Heart left ventricle (tissue), 16 donors: ENCODE measurements at regions not wholly inside any gene's neighbourhood (a gene's known extent, or its start where the extent isn't known, plus 50 kb on each side); places are given as distances from the start of the nearest gene placed in this dataset.
"Not testable (repeated sequence)": the region's sequence is repeated elsewhere in the genome, so short reads cannot be mapped to it uniquely, and the experiment has no call there.

Experiments used
- ATAC-seq, 4 donors: fragments of 200-7000 bp; cut with Tn5 transposase; one replicate each; pipeline ENCODE4 v1.9.1; 2020 to 2022; ENCODE audit warnings: moderate library complexity in 4 of 4, mild to moderate bottlenecking in 3 of 4, moderate number of reproducible peaks in 1 of 4
- DNase-seq, 5 donors: peaks; one replicate each; pipeline ENCODE4 v3.0.0-alpha.2; 2020
- H3K27ac ChIP-seq, 12 donors: fragments of 200-600 bp; sonication (generic) in 4 of 12; one replicate each; pipeline versions ENCODE4 v1.5.0 to v1.8.0; 2016 to 2022; ENCODE audit warnings: mild to moderate bottlenecking in 2 of 12
- H3K27me3 ChIP-seq, 9 donors: fragments of 200-600 bp; sonication (generic) in 2 of 9; one replicate each; pipeline versions ENCODE4 v1.5.1 to v1.8.0; 2016 to 2022; ENCODE audit warnings: mild to moderate bottlenecking in 3 of 9
- H3K36me3 ChIP-seq, 9 donors: fragments of 200-600 bp; sonication (generic) in 2 of 9; one replicate each; pipeline versions ENCODE4 v1.5.0 to v1.8.0; 2018 to 2022; ENCODE audit warnings: mild to moderate bottlenecking in 2 of 9
- H3K4me1 ChIP-seq, 12 donors: fragments of 200-600 bp; sonication (generic) in 4 of 12; one replicate each; pipeline versions ENCODE4 v1.5.0 to v1.8.0; 2016 to 2022; ENCODE audit warnings: mild to moderate bottlenecking in 3 of 12
- H3K4me3 ChIP-seq, 12 donors: fragments of 200-600 bp; sonication (generic) in 4 of 12; one replicate each; pipeline versions ENCODE4 v1.5.0 to v1.8.0; 2017 to 2022; ENCODE audit warnings: mild to moderate bottlenecking in 9 of 12, moderate library complexity in 4 of 12
- H3K9me3 ChIP-seq, 12 donors: fragments of 200-600 bp; sonication (generic) in 4 of 12; one replicate each; pipeline versions ENCODE4 v1.5.0 to v1.8.0; 2016 to 2022; ENCODE audit warnings: mild to moderate bottlenecking in 1 of 12
- POLR2A ChIP-seq, 2 donors: fragments of 450-650 bp; IDR thresholded peaks; one replicate each; pipeline ENCODE4 v1.6.1; 2017; ENCODE audit warnings: antibody characterized with exemption in 2 of 2, mild to moderate bottlenecking in 2 of 2, moderate library complexity in 2 of 2
- WGBS, 4 donors: extraction: QIAGEN DNeasy Blood & Tissue Kit in 2 of 4; methylation state at CpG; one replicate each; pipeline versions ENCODE4 v1.1.5 to v1.1.7; 2013 to 2018; 5-methylcytosine and 5-hydroxymethylcytosine counted together
- intact Hi-C, 10 donors: fragments of 100-400 bp; cut with DNase I; formaldehyde crosslinking; loops; one replicate each; pipeline versions ENCODE4 v1.11.1 to v1.14.2; 2022
- TF ChIP-seq, protein P1 (sequence below), 12 donors: fragments of 200-600 bp; sonication (generic) in 4 of 12; IDR thresholded peaks; one replicate each; pipeline versions ENCODE4 v1.5.0 to v1.8.0; 2018 to 2022; ENCODE audit warnings: antibody characterized with exemption in 12 of 12, mild to moderate bottlenecking in 5 of 12
- donor health status: ischemic (EF 13 %, LVEDD 7.1; RV severe dilation, severe dysfunction).
- donor health status: healthy with polysubstance abuse.
- donor health status: DM: no; HTN: yes; CAD: no.
- donor health status: DM: no; HTN: no; CAD: no.
- donor health status: ischemic (EF 25% LVEDD 6.9; RV normal size, moderate dysfunction).
- donor health status: ischemic (EF 25% LVEDD 5.7; RV mildly dilated, moderate dysfunction).
- donor health status: healthy.
- donor health status: DM: yes; HTN: yes; CAD: no.
- donor health status: ischemic (EF 35%, LVEDD 5.7; RV mildly dilated, moderate dysfunction).
- donor health status: nonischemic (EF 11% LVEDD 7.7; RV severe dilation, severe dysfunction).
- donor health status: DM: yes; HTN: yes; CAD: no.
- donor health status: PGD.
- donor health status: ischemic (EF 29% LVEDD 5.4; RV normal size, mild dysfunction).
- donor health status: nonischemic (EF 23%, LVEDD 6.1; RV moderate dilation, normal function).

GRCh38 chr2:44087036-44087713 lies 81.5 kb upstream of the PPM1B start:
- Histone ChIP-seq H3K27me3 (no peaks in the 10 kb centered on the region), H3K4me1 (peaks cover 0 to 12% (median 5%) of the 10 kb centered on the region in 12 donors), H3K4me3 (peak overlapping the region in 10 of 12 donors; percentile 7 to 59 (median 44)), H3K27ac (peak overlapping the region in 9 of 12 donors; percentile 44 to 82 (median 55)), H3K36me3 (no peaks in the 10 kb centered on the region), H3K9me3 (no peaks in the 10 kb centered on the region)
- 5 to 12% (median 6%) methylated on average over 24 to 29 of the region's 29 CpGs for WGBS, 4 donors
- DNase-seq (peak; percentile 80 to 92 (median 88)), ATAC-seq (peak; percentile 95 to 97 (median 96))
- TF ChIP-seq POLR2A (IDR thresholded peaks at IDR 0.05), result no peak
- TF ChIP-seq, protein P1, sequence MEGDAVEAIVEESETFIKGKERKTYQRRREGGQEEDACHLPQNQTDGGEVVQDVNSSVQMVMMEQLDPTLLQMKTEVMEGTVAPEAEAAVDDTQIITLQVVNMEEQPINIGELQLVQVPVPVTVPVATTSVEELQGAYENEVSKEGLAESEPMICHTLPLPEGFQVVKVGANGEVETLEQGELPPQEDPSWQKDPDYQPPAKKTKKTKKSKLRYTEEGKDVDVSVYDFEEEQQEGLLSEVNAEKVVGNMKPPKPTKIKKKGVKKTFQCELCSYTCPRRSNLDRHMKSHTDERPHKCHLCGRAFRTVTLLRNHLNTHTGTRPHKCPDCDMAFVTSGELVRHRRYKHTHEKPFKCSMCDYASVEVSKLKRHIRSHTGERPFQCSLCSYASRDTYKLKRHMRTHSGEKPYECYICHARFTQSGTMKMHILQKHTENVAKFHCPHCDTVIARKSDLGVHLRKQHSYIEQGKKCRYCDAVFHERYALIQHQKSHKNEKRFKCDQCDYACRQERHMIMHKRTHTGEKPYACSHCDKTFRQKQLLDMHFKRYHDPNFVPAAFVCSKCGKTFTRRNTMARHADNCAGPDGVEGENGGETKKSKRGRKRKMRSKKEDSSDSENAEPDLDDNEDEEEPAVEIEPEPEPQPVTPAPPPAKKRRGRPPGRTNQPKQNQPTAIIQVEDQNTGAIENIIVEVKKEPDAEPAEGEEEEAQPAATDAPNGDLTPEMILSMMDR (IDR thresholded peaks at IDR 0.05), result peak; percentile 93 to 99 (median 98)
- intact Hi-C loops, result loop anchor here in 9 of 10 donors (1.0 to 10.0 kb wide), 16 partner anchors 80 to 392 kb away; partner anchors contain the start of genes PPM1B (in 6 of the 9), CAMKMT (in 2 of the 9) and PREPL (in 2 of the 9)

- intact Hi-C loops, result loop anchor here in 9 of 10 donors (1.0 to 10.0 kb wide), 17 partner anchors 80 to 391 kb away; partner anchors contain the start of genes PPM1B (in 6 of the 9), CAMKMT (in 2 of the 9) and PREPL (in 2 of the 9)
- no peaks in the 10 kb centered on the region for H3K36me3 ChIP-seq
- no peaks in the 10 kb centered on the region for H3K9me3 ChIP-seq
- 67 to 73% (median 71%) methylated on average over 4 of the region's 4 CpGs for WGBS, 4 donors
- DNase-seq, result no peak
- TF ChIP-seq POLR2A (IDR thresholded peaks at IDR 0.05), result no peak
- TF ChIP-seq, protein P1 (IDR thresholded peaks at IDR 0.05), result no peak
- H3K4me3 ChIP-seq, result peak overlapping the region in 9 of 12 donors; percentile 38 to 59 (median 45)
- H3K27me3 ChIP-seq, result no peaks in the 10 kb centered on the region
- H3K4me1 ChIP-seq, result peaks cover 0 to 12% (median 5%) of the 10 kb centered on the region in 12 donors
- peak in 1 of 4 donors; percentile 40 for ATAC-seq
- H3K27ac ChIP-seq, result peak overlapping the region in 9 of 12 donors; percentile 44 to 82 (median 55)
Observed at GRCh38 chr2:44087714-44088092, 81.0 kb upstream of the PPM1B start.

DNA sequence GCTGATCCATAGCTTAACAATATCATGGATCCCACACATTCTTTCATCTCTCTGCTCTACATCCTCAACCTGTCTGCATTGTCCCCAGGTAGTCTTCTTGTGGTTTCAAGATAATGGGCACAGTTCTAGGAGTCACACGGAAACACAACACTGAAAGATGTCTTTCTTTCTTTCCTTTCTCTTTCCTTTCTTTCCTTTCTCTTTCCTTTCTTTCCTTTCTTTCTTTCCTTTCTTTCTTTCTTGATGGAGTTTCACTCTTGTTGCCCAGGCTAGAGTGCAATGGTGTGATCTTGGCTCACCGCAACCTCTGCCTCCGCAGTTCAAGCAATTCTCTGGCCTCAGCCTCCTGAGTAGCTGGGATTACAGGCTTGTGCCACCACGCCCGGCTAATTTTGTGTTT lies 76.2 kb upstream of the PPM1B start:
- H3K36me3 ChIP-seq, H3K27ac ChIP-seq, H3K4me1 ChIP-seq, ATAC-seq, H3K9me3 ChIP-seq, intact Hi-C loops, H3K27me3 ChIP-seq, H3K4me3 ChIP-seq, DNase-seq: not testable (repeated sequence)
- WGBS, 4 donors, result 93 to 98% (median 97%) methylated on average over 5 of the region's 5 CpGs

- ATAC-seq (no peak), DNase-seq (no peak)
- H3K9me3 ChIP-seq, result peaks cover 0 to 6% (median 0%) of the 10 kb centered on the region in 12 donors
- no peaks in the 10 kb centered on the region for H3K36me3 ChIP-seq
- H3K4me1 ChIP-seq, result no peaks in the 10 kb centered on the region
- no peaks in the 10 kb centered on the region for H3K27me3 ChIP-seq
- TF ChIP-seq POLR2A (IDR thresholded peaks at IDR 0.05), result no peak
- TF ChIP-seq, protein P1 (IDR thresholded peaks at IDR 0.05), result no peak
- intact Hi-C loops, result no loop called here
- no peak overlapping the region for H3K27ac ChIP-seq
- H3K4me3 ChIP-seq, result no peak overlapping the region
- WGBS, 4 donors, result 82 to 91% (median 89%) methylated on average over 3 of the region's 3 CpGs
Observed at GRCh38 chr2:44093970-44094369, 74.7 kb upstream of the PPM1B start.
